Progenitor cell of endocrine pancreas (in vitro differentiated cells): ENCODE measurements at regions not wholly inside any gene's neighbourhood (a gene's known extent, or its start where the extent isn't known, plus 50 kb on each side); places are given as distances from the start of the nearest gene placed in this dataset.
"Not testable (repeated sequence)": the region's sequence is repeated elsewhere in the genome, so short reads cannot be mapped to it uniquely, and the experiment has no call there.

Experiments
- DNase-seq: peaks from one replicate; pipeline ENCODE4 v3.0.0; 2021; ENCODE audit warnings: low spot score; ENCODE audit not compliant: unreplicated experiment
- H3K27ac Mint-ChIP-seq: 2 replicates; pipeline ENCODE4 v1.8.0; 2021; ENCODE audit warnings: mild to moderate bottlenecking, moderate library complexity, mixed read lengths
- H3K27me3 Mint-ChIP-seq: 2 replicates; pipeline ENCODE4 v1.8.0; 2021; ENCODE audit warnings: mixed read lengths
- H3K36me3 Mint-ChIP-seq: 2 replicates; pipeline ENCODE4 v1.8.0; 2022; ENCODE audit warnings: mixed read lengths; ENCODE audit not compliant: insufficient read depth
- H3K4me1 Mint-ChIP-seq: 2 replicates; pipeline ENCODE4 v1.8.0; 2021; ENCODE audit warnings: low read depth, mixed read lengths
- H3K4me3 Mint-ChIP-seq: 2 replicates; pipeline ENCODE4 v1.8.0; 2021; ENCODE audit warnings: low read depth, mild to moderate bottlenecking, moderate library complexity, mixed read lengths
- H3K9me3 Mint-ChIP-seq: 2 replicates; pipeline ENCODE4 v1.8.0; 2021; ENCODE audit warnings: low read depth, mixed read lengths
- TF ChIP-seq, protein P1 (sequence below): fragments of 200-600 bp; sonication (generic); IDR thresholded peaks from one replicate; pipeline ENCODE4 v1.5.0; 2021; ENCODE audit warnings: antibody characterized with exemption, mild to moderate bottlenecking; ENCODE audit not compliant: unreplicated experiment

DNA sequence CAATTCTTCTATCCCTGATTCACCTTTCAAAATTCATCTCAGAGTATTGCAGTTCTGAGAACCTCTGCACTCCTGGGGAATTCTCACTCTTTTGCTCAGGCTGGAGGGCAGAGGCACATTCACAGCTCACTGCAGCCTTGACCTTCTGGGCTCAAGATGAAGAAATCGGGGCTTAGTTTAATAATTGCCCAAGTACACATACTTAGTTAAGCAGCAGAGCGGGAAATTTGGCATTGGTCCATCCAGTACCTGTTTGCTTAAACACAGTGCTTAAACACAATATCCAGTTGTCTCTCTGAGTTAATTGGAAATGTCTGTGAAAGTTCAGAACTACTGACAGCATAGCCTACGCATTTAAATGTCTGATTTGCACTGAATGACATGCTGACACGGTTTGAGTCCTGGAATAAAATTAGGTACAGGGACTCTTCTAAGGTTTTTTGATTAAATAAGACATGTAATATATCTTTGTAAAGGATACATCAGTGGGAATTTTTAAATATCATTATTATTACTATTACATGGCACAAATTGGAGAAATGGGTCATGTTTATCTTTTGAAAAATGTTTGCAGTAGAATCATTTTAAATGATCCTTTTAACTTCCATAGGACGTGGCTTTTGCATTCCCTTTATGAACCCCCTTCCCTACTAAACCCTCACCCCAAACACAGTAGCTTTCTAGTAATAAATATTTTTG is 337.4 kb downstream of the SRGAP2C start:
- H3K27ac Mint-ChIP-seq = peak overlapping the region; percentile 45
- no peaks in the 10 kb centered on the region for H3K36me3 Mint-ChIP-seq
- TF ChIP-seq, protein P1, sequence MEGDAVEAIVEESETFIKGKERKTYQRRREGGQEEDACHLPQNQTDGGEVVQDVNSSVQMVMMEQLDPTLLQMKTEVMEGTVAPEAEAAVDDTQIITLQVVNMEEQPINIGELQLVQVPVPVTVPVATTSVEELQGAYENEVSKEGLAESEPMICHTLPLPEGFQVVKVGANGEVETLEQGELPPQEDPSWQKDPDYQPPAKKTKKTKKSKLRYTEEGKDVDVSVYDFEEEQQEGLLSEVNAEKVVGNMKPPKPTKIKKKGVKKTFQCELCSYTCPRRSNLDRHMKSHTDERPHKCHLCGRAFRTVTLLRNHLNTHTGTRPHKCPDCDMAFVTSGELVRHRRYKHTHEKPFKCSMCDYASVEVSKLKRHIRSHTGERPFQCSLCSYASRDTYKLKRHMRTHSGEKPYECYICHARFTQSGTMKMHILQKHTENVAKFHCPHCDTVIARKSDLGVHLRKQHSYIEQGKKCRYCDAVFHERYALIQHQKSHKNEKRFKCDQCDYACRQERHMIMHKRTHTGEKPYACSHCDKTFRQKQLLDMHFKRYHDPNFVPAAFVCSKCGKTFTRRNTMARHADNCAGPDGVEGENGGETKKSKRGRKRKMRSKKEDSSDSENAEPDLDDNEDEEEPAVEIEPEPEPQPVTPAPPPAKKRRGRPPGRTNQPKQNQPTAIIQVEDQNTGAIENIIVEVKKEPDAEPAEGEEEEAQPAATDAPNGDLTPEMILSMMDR = no peak
- H3K4me1 Mint-ChIP-seq = peaks cover 23% of the 10 kb centered on the region
- H3K27me3 Mint-ChIP-seq = no peaks in the 10 kb centered on the region
- peak overlapping the region; percentile 17 for H3K4me3 Mint-ChIP-seq
- no peak for DNase-seq
- H3K9me3 Mint-ChIP-seq = no peaks in the 10 kb centered on the region

DNA sequence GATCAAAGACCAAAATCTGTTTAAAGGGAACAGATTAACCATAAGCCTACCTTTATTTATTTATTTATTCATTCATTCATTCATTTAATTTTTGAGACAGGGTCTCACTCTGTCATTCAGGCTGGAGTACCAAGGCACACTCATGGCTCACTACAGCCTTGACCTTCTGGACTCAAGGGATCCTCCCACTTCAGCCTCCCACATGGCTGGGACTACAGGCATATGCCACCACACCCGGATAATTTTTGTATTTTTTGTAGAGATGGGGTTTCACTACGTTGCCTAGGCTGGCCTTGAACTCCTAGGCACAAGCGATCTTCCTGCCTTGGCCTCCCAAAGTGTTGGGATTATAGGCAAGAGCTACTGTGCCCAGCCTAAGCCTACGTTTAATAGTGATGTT is 338.3 kb downstream of the SRGAP2C start:
- DNase-seq, H3K27ac Mint-ChIP-seq, H3K4me3 Mint-ChIP-seq, H3K9me3 Mint-ChIP-seq, H3K27me3 Mint-ChIP-seq, H3K36me3 Mint-ChIP-seq: not testable (repeated sequence)
- H3K4me1 Mint-ChIP-seq = peaks cover 19% of the 10 kb centered on the region

DNA sequence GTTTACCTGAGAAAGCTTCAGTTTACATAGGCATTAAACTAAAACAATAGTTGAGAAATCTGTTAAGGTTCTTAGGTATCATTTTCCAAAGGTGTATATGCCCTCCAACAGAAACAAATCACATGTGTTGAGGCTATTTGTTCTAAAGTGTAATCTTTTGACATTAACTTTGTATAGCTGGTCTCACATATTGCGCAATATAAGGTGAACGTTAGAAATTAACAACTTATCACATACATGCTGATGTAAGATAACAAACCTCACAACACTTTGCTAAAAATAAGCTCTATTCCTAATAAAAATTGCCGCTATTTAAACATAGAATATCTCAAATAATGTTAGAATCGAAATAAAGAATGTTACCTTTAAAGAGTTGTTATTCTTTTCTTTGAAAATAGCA is 340.6 kb downstream of the SRGAP2C start:
- TF ChIP-seq, protein P1 = no peak

DNA sequence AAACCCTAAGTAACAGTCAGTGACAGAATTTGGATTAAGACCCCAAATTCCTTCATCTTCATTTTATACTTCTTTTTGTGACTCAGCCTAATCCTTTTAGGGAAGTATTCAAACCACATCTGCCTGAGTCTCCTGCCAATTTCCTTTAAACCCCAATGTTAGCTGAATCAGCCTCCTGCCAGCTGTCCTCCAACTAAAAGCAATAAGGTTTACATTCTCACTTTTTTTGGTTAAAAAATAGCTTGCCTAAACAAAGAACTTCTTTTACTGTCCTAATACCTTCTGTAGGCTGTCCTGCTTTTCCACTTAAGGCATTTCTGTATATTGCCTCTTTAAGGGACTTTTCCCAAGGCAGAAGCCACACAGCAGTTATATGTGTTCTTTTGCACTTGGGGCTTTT is 344.2 kb downstream of the SRGAP2C start:
- H3K4me3 Mint-ChIP-seq, DNase-seq, H3K27ac Mint-ChIP-seq, H3K27me3 Mint-ChIP-seq, H3K36me3 Mint-ChIP-seq, H3K9me3 Mint-ChIP-seq, H3K4me1 Mint-ChIP-seq: not testable (repeated sequence)

More for the DNA sequence above, 340.6 kb downstream of the SRGAP2C start:
- H3K27me3 Mint-ChIP-seq = no peaks in the 10 kb centered on the region
- H3K4me3 Mint-ChIP-seq = no peak overlapping the region
- no peak for DNase-seq
- H3K36me3 Mint-ChIP-seq = no peaks in the 10 kb centered on the region
- H3K9me3 Mint-ChIP-seq = no peaks in the 10 kb centered on the region
- peaks cover 9% of the 10 kb centered on the region for H3K4me1 Mint-ChIP-seq
- H3K27ac Mint-ChIP-seq = no peak overlapping the region

DNA sequence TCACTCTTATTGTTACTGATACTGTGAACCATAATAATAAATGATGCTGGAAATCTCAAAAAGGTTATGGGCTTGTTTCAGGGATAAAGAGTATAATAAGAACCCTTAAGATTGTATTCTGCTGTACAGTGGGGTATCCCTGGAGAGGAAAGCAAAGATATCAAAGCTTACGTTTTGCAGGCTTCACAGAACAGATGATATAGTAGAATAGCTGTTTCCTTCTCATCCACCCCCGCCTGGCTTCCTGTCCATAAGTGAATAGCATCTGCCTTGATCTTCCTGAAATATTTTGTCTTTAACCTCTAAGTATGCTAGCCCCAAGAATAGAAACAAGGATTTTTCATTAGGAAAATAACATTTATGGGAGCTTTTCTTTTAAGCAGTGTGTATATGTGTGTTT is 345.3 kb downstream of the SRGAP2C start:
- not testable (repeated sequence) for H3K27ac Mint-ChIP-seq, H3K4me1 Mint-ChIP-seq, H3K36me3 Mint-ChIP-seq, H3K4me3 Mint-ChIP-seq, DNase-seq, H3K9me3 Mint-ChIP-seq, H3K27me3 Mint-ChIP-seq

DNA sequence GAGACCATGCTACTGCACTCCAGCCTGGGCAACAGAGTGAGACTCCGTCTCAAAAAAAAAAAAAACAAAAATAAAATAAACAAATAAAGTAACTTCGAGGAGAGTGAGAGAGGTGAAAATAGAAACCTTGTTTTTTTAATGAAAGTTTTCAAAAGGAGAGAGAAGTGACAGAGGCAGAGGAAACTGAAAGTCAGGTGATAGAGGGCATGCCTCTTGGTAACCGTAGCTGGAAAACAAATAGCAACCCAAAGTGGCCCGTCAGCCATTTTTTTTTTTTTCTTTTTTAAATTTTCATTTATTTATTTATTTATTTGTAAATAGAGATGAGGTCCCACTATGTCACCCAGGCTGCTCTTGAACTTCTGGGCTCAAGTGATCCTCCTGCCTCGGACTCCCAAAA is 347.0 kb downstream of the SRGAP2C start:
- not testable (repeated sequence) for H3K27ac Mint-ChIP-seq, H3K9me3 Mint-ChIP-seq, H3K4me3 Mint-ChIP-seq, H3K36me3 Mint-ChIP-seq, DNase-seq, H3K27me3 Mint-ChIP-seq, H3K4me1 Mint-ChIP-seq

DNA sequence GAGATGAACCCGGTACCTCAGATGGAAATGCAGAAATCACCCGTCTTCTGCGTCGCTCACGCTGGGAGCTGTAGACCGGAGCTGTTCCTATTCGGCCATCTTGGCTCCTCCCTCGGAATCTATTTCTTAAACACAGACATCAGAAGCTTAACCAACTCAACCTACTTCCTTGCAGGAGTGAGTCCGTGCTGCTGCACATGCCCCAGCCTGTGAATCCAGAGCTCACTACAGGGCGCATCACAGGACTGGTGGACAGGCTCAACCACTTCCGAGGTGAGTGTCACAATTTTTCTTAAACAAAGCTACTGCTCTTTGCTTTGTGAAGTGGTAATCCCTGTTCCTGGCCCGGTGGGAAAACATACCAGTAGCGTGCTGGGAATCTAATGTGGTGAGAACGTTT is 353.4 kb downstream of the SRGAP2C start:
- not testable (repeated sequence) for DNase-seq, H3K4me1 Mint-ChIP-seq, H3K27me3 Mint-ChIP-seq, H3K9me3 Mint-ChIP-seq, H3K36me3 Mint-ChIP-seq, H3K27ac Mint-ChIP-seq, H3K4me3 Mint-ChIP-seq

DNA sequence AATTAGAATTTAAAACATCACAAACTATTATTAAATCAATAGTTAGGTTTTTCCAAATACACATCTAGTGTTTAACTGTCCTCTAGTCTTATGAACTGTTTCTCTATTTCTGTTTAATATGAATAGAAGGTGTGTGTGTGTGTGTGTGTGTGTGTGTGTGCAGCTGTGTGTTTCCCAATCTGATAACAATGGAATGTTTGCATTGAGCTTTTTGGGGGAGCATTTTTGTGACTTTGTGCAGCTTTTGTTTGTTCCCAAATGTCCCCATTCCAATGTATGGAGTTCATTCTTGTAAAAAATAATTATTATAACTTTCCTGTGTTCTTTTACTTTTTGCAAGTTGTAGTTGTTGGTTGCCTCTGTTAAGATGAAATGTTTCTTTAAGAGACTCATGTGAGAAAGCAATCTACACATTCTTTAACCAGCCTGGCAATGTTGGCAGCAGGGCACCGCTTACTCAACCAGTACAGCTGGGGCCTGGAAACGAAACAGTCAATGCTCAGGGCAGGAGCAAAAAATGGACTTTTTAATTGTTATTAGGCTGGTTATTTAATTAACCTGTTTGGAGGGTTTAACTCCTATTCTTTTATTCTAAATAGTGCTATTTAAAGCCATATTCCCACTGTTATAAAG is 354.3 kb downstream of the SRGAP2C start:
- no peak overlapping the region for H3K4me3 Mint-ChIP-seq
- peaks cover 7% of the 10 kb centered on the region for H3K4me1 Mint-ChIP-seq
- no peak for DNase-seq
- peaks cover 3% of the 10 kb centered on the region for H3K36me3 Mint-ChIP-seq
- no peaks in the 10 kb centered on the region for H3K27me3 Mint-ChIP-seq
- H3K9me3 Mint-ChIP-seq = peaks cover 5% of the 10 kb centered on the region
- TF ChIP-seq, protein P1 = no peak
- H3K27ac Mint-ChIP-seq = peak overlapping the region; percentile 71

DNA sequence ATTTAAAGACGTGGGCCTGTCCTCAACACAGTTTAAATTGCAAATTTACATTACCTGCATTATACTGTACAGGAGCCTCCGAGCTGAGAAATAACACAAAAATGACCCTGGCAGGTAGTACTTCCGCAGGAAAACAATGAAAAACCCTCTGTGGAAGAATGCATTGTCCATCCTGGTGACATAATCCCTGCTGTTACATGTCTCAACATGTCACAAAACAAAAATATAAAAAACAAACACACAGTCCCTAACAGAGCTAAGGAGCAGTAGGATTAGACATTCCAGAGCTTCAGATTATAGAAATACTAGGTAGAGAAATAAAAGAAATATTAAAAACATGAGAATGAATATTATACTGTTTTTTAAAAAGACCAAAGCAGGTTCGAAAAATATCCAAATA is 359.2 kb downstream of the SRGAP2C start:
- H3K36me3 Mint-ChIP-seq, H3K9me3 Mint-ChIP-seq, H3K27ac Mint-ChIP-seq, H3K4me1 Mint-ChIP-seq, DNase-seq, H3K4me3 Mint-ChIP-seq, H3K27me3 Mint-ChIP-seq: not testable (repeated sequence)
